ENCODE measurements at regions not wholly inside any gene's neighbourhood (a gene's known extent, or its start where the extent isn't known, plus 50 kb on each side); places are given as distances from the start of the nearest gene placed in this dataset.
"Not testable (repeated sequence)": the region's sequence is repeated elsewhere in the genome, so short reads cannot be mapped to it uniquely, and the experiment has no call there.

DNA sequence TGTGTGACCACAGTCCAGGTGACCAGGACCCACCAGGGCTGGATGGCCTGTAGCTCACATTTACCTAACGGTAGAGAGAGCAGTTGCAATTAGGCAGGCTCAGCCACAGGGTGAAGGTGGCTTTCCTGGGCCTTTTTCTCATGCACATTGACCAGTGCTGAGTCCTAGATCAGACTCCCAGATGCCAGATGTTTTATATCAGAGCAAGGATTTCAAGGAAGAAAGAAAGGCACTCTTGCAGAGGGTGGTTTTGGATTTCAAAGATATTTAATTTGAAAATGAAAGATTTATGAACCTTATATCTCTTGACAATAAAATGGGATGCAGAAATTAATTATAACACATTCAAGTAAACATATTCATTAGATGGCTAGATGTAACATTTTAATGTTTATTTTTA lies 694.2 kb upstream of the GYPC start:
- Histone ChIP-seq H3K4me1 (ENCODE audit: control insufficient read depth, insufficient read depth, low read length) (no peaks in the 10 kb centered on the region), H3K27me3 (ENCODE audit: control insufficient read depth, insufficient read depth) (no peaks in the 10 kb centered on the region), H3K4me3 (ENCODE audit: low read length) (no peak overlapping the region), H3K9me3 (ENCODE audit: control insufficient read depth, low read length) (no peaks in the 10 kb centered on the region), H3K27ac (ENCODE audit: low read length) (no peak overlapping the region)
- intact Hi-C loops (cut with DNase I): no loop called here
- DNase-seq (no peak), ATAC-seq (no peak)
- WGBS: 45% methylated on average over 1 of the region's 1 CpG

- no peak for ATAC-seq
- H3K27ac ChIP-seq (ENCODE audit: low read length): no peak overlapping the region
- no peaks in the 10 kb centered on the region for H3K9me3 ChIP-seq (ENCODE audit: control insufficient read depth, low read length)
- no peaks in the 10 kb centered on the region for H3K27me3 ChIP-seq (ENCODE audit: control insufficient read depth, insufficient read depth)
- no peaks in the 10 kb centered on the region for H3K4me1 ChIP-seq (ENCODE audit: control insufficient read depth, insufficient read depth, low read length)
- no peak overlapping the region for H3K4me3 ChIP-seq (ENCODE audit: low read length)
- 42% methylated on average over 2 of the region's 2 CpGs for WGBS
- no peak for DNase-seq
- intact Hi-C loops (cut with DNase I): no loop called here
Observed at GRCh38 chr2:125979886-125980285, 676.1 kb upstream of the GYPC start.

DNA sequence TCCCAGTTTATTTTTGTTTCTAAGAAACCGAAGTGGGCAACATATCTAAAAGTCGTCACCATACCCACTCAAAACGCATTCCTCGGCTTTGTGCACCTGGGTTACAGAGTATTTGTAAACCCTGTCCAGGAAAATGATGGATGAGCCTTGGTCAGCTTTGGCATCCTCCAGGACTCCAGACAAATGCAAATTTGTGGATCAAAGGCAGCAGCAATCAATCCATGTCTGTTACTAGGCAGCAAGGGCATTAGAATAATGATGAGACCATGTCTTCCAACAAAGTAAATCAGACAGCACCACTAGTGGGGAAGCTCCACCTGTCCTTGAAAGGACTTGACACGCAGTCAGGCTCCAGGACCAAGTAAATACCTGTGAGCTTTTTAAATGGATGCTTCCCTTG lies 672.6 kb upstream of the GYPC start:
- WGBS: 57% methylated on average over 5 of the region's 5 CpGs

GRCh38 chr2:126029316-126029715 lies 626.6 kb upstream of the GYPC start:
- no peaks in the 10 kb centered on the region for H3K27me3 ChIP-seq (ENCODE audit: control insufficient read depth, insufficient read depth)
- no peaks in the 10 kb centered on the region for H3K4me1 ChIP-seq (ENCODE audit: control insufficient read depth, insufficient read depth, low read length)
- no peak for ATAC-seq
- H3K27ac ChIP-seq (ENCODE audit: low read length): no peak overlapping the region
- no peak overlapping the region for H3K4me3 ChIP-seq (ENCODE audit: low read length)
- intact Hi-C loops (cut with DNase I): no loop called here
- no peak for DNase-seq
- H3K9me3 ChIP-seq (ENCODE audit: control insufficient read depth, low read length): no peaks in the 10 kb centered on the region

More for the DNA sequence above, 672.6 kb upstream of the GYPC start:
- Histone ChIP-seq H3K4me1 (ENCODE audit: control insufficient read depth, insufficient read depth, low read length) (no peaks in the 10 kb centered on the region), H3K9me3 (ENCODE audit: control insufficient read depth, low read length) (no peaks in the 10 kb centered on the region), H3K27me3 (ENCODE audit: control insufficient read depth, insufficient read depth) (no peaks in the 10 kb centered on the region), H3K27ac (ENCODE audit: low read length) (no peak overlapping the region), H3K4me3 (ENCODE audit: low read length) (no peak overlapping the region)
- no peak for ATAC-seq
- intact Hi-C loops (cut with DNase I): no loop called here
- DNase-seq: no peak

GRCh38 chr2:126038861-126039260 lies 617.1 kb upstream of the GYPC start:
- H3K27me3 ChIP-seq (ENCODE audit: control insufficient read depth, insufficient read depth): no peaks in the 10 kb centered on the region
- no peaks in the 10 kb centered on the region for H3K9me3 ChIP-seq (ENCODE audit: control insufficient read depth, low read length)
- no peaks in the 10 kb centered on the region for H3K4me1 ChIP-seq (ENCODE audit: control insufficient read depth, insufficient read depth, low read length)
- WGBS: 55% methylated on average over 2 of the region's 2 CpGs
- no peak overlapping the region for H3K27ac ChIP-seq (ENCODE audit: low read length)
- no peak overlapping the region for H3K4me3 ChIP-seq (ENCODE audit: low read length)
- ATAC-seq (no peak), DNase-seq (no peak)
- intact Hi-C loops (cut with DNase I): no loop called here

- DNase-seq: no peak
- 68% methylated on average over 3 of the region's 3 CpGs for WGBS
- Histone ChIP-seq H3K27ac (ENCODE audit: low read length) (no peak overlapping the region), H3K9me3 (ENCODE audit: control insufficient read depth, low read length) (no peaks in the 10 kb centered on the region), H3K27me3 (ENCODE audit: control insufficient read depth, insufficient read depth) (no peaks in the 10 kb centered on the region), H3K4me3 (ENCODE audit: low read length) (no peak overlapping the region), H3K4me1 (ENCODE audit: control insufficient read depth, insufficient read depth, low read length) (no peaks in the 10 kb centered on the region)
- ATAC-seq: no peak
- intact Hi-C loops (cut with DNase I): no loop called here
Observed at GRCh38 chr2:126041391-126042047, 614.4 kb upstream of the GYPC start.

DNA sequence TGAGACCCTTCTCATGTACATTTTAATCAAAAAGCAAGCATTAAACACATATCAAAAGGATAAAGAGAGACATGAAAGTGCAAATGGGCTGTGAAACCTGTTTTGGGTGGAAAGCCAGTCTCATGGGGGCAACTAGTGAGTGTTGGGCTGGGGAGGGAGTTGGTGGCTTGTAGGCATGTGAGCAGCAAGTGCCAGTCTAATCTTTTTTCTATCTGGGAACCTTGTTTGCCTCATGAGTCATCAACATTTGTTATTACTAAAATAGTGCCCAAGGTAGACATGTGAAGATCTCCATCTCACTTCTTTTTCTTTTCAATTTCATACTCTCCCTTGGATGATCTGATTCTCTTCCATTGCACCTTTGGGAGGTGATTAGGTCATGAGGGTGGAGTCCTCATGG lies 613.9 kb upstream of the GYPC start:
- no peak overlapping the region for H3K27ac ChIP-seq (ENCODE audit: low read length)
- no peaks in the 10 kb centered on the region for H3K27me3 ChIP-seq (ENCODE audit: control insufficient read depth, insufficient read depth)
- no peaks in the 10 kb centered on the region for H3K4me1 ChIP-seq (ENCODE audit: control insufficient read depth, insufficient read depth, low read length)
- ATAC-seq (no peak), DNase-seq (no peak)
- no peak overlapping the region for H3K4me3 ChIP-seq (ENCODE audit: low read length)
- no peaks in the 10 kb centered on the region for H3K9me3 ChIP-seq (ENCODE audit: control insufficient read depth, low read length)
- intact Hi-C loops (cut with DNase I): no loop called here

DNA sequence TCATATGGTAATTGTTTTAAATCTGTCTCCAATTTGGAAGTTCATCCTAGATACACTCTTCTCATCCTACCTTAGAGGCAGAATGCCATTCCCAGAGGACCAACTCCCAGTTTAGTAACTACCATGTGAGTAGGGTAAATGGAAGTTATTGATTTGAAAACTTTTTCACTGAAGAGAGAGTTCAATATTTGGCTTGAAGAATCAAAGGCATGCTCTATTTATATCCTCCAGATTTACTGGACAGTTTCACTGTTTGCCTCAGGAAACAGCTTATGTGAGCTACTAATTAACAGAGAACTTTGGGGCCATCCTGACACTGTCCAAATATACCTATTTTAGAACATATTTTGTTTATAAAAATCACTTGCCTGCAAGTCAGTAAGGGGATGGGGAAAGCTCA lies 607.2 kb upstream of the GYPC start:
- ATAC-seq (no peak), DNase-seq (no peak)
- intact Hi-C loops (cut with DNase I): no loop called here
- no peak overlapping the region for H3K4me3 ChIP-seq (ENCODE audit: low read length)
- no peaks in the 10 kb centered on the region for H3K9me3 ChIP-seq (ENCODE audit: control insufficient read depth, low read length)
- no peaks in the 10 kb centered on the region for H3K27me3 ChIP-seq (ENCODE audit: control insufficient read depth, insufficient read depth)
- H3K27ac ChIP-seq (ENCODE audit: low read length): no peak overlapping the region
- no peaks in the 10 kb centered on the region for H3K4me1 ChIP-seq (ENCODE audit: control insufficient read depth, insufficient read depth, low read length)

DNA sequence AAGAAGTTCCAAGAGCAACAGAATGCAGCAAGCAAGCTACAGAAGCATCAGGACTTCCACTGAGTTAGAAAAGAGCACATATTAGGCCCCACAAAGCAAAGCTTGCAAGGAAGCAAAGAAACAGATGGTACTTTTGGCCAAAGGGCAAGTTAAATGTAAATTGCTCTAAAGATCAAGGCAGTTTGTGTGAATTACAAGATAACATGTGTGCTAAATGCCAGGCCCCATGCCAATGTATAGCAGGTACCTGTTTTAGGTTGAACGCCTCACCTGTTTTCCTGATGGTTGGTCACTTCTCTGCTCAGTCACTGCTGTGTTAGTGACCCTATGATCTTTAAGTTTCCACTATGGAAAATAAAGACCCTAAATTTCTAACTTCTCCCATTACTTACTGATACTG lies 606.5 kb upstream of the GYPC start:
- intact Hi-C loops (cut with DNase I): no loop called here

DNA sequence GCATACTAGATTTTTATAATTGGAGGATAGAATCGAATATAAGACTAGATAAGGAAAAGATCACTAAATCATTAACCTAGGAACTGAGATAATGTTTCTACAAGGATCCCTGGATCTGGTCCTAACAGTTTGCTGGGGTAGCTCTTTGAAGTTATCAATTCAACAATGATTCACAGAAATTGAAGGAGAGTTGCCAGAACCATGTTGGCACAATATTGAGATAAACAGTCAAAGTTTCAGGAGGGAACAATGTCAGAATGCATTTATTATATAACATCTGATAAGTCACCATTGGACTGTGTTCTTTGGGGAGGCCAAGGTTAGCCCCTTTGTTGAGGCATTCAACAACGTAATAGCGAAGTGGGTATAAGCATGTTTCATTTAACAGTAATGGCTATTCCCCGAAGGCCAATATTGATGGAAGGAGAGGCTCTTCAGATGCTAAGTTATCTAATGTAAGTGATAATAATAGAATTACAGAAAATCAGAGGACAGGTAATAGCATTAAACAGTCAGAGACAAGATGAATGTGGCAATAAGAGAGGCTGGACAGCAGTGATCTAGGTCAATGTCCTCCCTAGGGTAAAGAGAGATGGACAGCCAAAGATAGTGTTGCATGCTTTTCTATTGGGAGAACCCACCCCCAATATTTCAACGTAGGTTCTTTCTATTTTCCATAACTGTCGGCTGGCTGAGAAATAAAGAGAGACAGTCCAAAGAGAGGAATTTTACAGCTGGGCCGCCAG lies 604.8 kb upstream of the GYPC start:
- H3K27me3 ChIP-seq (ENCODE audit: control insufficient read depth, insufficient read depth): no peaks in the 10 kb centered on the region
- H3K4me3 ChIP-seq (ENCODE audit: low read length): no peak overlapping the region
- WGBS: 86% methylated on average over 7 of the region's 7 CpGs
- intact Hi-C loops (cut with DNase I): no loop called here
- H3K27ac ChIP-seq (ENCODE audit: low read length): no peak overlapping the region
- DNase-seq (no peak), ATAC-seq (no peak)
- H3K4me1 ChIP-seq (ENCODE audit: control insufficient read depth, insufficient read depth, low read length): no peaks in the 10 kb centered on the region
- no peaks in the 10 kb centered on the region for H3K9me3 ChIP-seq (ENCODE audit: control insufficient read depth, low read length)

More for the DNA sequence above, 606.5 kb upstream of the GYPC start:
- 79% methylated on average over 1 of the region's 1 CpG for WGBS
- no peak for DNase-seq
- Histone ChIP-seq H3K9me3 (ENCODE audit: control insufficient read depth, low read length) (no peaks in the 10 kb centered on the region), H3K27ac (ENCODE audit: low read length) (no peak overlapping the region), H3K4me1 (ENCODE audit: control insufficient read depth, insufficient read depth, low read length) (no peaks in the 10 kb centered on the region), H3K4me3 (ENCODE audit: low read length) (no peak overlapping the region), H3K27me3 (ENCODE audit: control insufficient read depth, insufficient read depth) (no peaks in the 10 kb centered on the region)
- no peak for ATAC-seq

- 87% methylated on average over 6 of the region's 6 CpGs for WGBS
- intact Hi-C loops (cut with DNase I); H3K27ac ChIP-seq (ENCODE audit: low read length); DNase-seq; H3K4me3 ChIP-seq (ENCODE audit: low read length); H3K9me3 ChIP-seq (ENCODE audit: control insufficient read depth, low read length); H3K4me1 ChIP-seq (ENCODE audit: control insufficient read depth, insufficient read depth, low read length); ATAC-seq; H3K27me3 ChIP-seq (ENCODE audit: control insufficient read depth, insufficient read depth): not testable (repeated sequence)
Observed at GRCh38 chr2:126051737-126052240, 604.2 kb upstream of the GYPC start.
